Skeletal muscle tissue (tissue), 3 donors: ENCODE measurements at regions not wholly inside any gene's neighbourhood (a gene's known extent, or its start where the extent isn't known, plus 50 kb on each side); places are given as distances from the start of the nearest gene placed in this dataset.

Source experiments
- H3K27ac ChIP-seq: one replicate; pipeline ENCODE4 v1.7.0; 2013; ENCODE audit warnings: mild to moderate bottlenecking, low read depth, low read length, inconsistent platforms
- H3K27me3 ChIP-seq, 3 donors: one replicate each; pipeline ENCODE4 v1.7.0; 2013; ENCODE audit warnings: low read length in 3 of 3; ENCODE audit not compliant: control insufficient read depth in 3 of 3, insufficient read depth in 3 of 3
- H3K36me3 ChIP-seq, 3 donors: one replicate each; pipeline ENCODE4 v1.7.0; 2013; ENCODE audit warnings: low read length in 3 of 3; ENCODE audit not compliant: control insufficient read depth in 3 of 3, insufficient read depth in 3 of 3
- H3K4me1 ChIP-seq, 3 donors: one replicate each; pipeline ENCODE4 v1.7.0; 2013; ENCODE audit warnings: low read length in 3 of 3, mild to moderate bottlenecking in 3 of 3; ENCODE audit not compliant: control insufficient read depth in 3 of 3, insufficient read depth in 3 of 3
- H3K4me3 ChIP-seq, 3 donors: one replicate each; pipeline ENCODE4 v1.7.0; 2013; ENCODE audit warnings: low read length in 3 of 3
- H3K9ac ChIP-seq, 3 donors: one replicate each; pipeline ENCODE4 v1.7.0; 2013; ENCODE audit warnings: low read length in 3 of 3, mild to moderate bottlenecking in 3 of 3, moderate library complexity in 2 of 3, low read depth in 1 of 3
- H3K9me3 ChIP-seq, 3 donors: one replicate each; pipeline ENCODE4 v1.7.0; 2013; ENCODE audit warnings: low read length in 3 of 3; ENCODE audit not compliant: control insufficient read depth in 3 of 3
- donor health status: Osteomylitis.

GRCh38 chr4:14831416-14831815 is 170.9 kb upstream of the CPEB2 start:
- H3K27me3 ChIP-seq, result peaks cover 0 to 2% (median 0%) of the 10 kb centered on the region in 3 donors
- no peaks in the 10 kb centered on the region for H3K36me3 ChIP-seq
- no peak overlapping the region for H3K27ac ChIP-seq
- no peak overlapping the region for H3K4me3 ChIP-seq
- no peak overlapping the region for H3K9ac ChIP-seq
- no peaks in the 10 kb centered on the region for H3K9me3 ChIP-seq
- H3K4me1 ChIP-seq, result no peaks in the 10 kb centered on the region

- Histone ChIP-seq H3K27ac (no peak overlapping the region), H3K9me3 (peaks cover 0 to 2% (median 0%) of the 10 kb centered on the region in 3 donors), H3K27me3 (peaks cover 0 to 2% (median 0%) of the 10 kb centered on the region in 3 donors), H3K4me3 (no peak overlapping the region), H3K36me3 (no peaks in the 10 kb centered on the region), H3K4me1 (no peaks in the 10 kb centered on the region), H3K9ac (no peak overlapping the region)
These were observed 169.2 kb upstream of the CPEB2 start for GRCh38 chr4:14833053-14833452.

- no peak overlapping the region for H3K9ac ChIP-seq
- H3K27ac ChIP-seq, result no peak overlapping the region
- H3K4me1 ChIP-seq, result no peaks in the 10 kb centered on the region
- no peaks in the 10 kb centered on the region for H3K36me3 ChIP-seq
- peaks cover 0 to 2% (median 0%) of the 10 kb centered on the region in 3 donors for H3K27me3 ChIP-seq
- H3K4me3 ChIP-seq, result no peak overlapping the region
- peaks cover 0 to 2% (median 0%) of the 10 kb centered on the region in 3 donors for H3K9me3 ChIP-seq
These were observed 167.9 kb upstream of the CPEB2 start for GRCh38 chr4:14834382-14834781.

GRCh38 chr4:14835288-14835687 is 167.0 kb upstream of the CPEB2 start:
- Histone ChIP-seq H3K4me1 (no peaks in the 10 kb centered on the region), H3K27me3 (peaks cover 0 to 2% (median 0%) of the 10 kb centered on the region in 3 donors), H3K4me3 (no peak overlapping the region), H3K36me3 (no peaks in the 10 kb centered on the region), H3K9me3 (peaks cover 0 to 2% (median 0%) of the 10 kb centered on the region in 3 donors), H3K9ac (no peak overlapping the region), H3K27ac (no peak overlapping the region)

GRCh38 chr4:14835708-14836425 is 166.4 kb upstream of the CPEB2 start:
- Histone ChIP-seq H3K4me1 (no peaks in the 10 kb centered on the region), H3K27ac (no peak overlapping the region), H3K27me3 (peaks cover 0 to 2% (median 0%) of the 10 kb centered on the region in 3 donors), H3K36me3 (no peaks in the 10 kb centered on the region), H3K9me3 (peaks cover 0 to 2% (median 0%) of the 10 kb centered on the region in 3 donors), H3K4me3 (no peak overlapping the region), H3K9ac (no peak overlapping the region)

GRCh38 chr4:14837860-14838259 is 164.4 kb upstream of the CPEB2 start:
- Histone ChIP-seq H3K27ac (no peak overlapping the region), H3K4me1 (peaks cover 6 to 12% (median 8%) of the 10 kb centered on the region in 3 donors), H3K4me3 (no peak overlapping the region), H3K36me3 (no peaks in the 10 kb centered on the region), H3K9me3 (peaks cover 0 to 2% (median 0%) of the 10 kb centered on the region in 3 donors), H3K9ac (no peak overlapping the region), H3K27me3 (no peaks in the 10 kb centered on the region)

GRCh38 chr4:14841801-14842768 is 160.2 kb upstream of the CPEB2 start:
- peaks cover 0 to 2% (median 0%) of the 10 kb centered on the region in 3 donors for H3K9me3 ChIP-seq
- H3K4me3 ChIP-seq, result peak overlapping the region; percentile 11 to 41 (median 14)
- no peak overlapping the region for H3K27ac ChIP-seq
- no peaks in the 10 kb centered on the region for H3K27me3 ChIP-seq
- H3K9ac ChIP-seq, result no peak overlapping the region
- peaks cover 6 to 12% (median 8%) of the 10 kb centered on the region in 3 donors for H3K4me1 ChIP-seq
- H3K36me3 ChIP-seq, result no peaks in the 10 kb centered on the region

GRCh38 chr4:14842964-14843630 is 159.2 kb upstream of the CPEB2 start:
- no peak overlapping the region for H3K27ac ChIP-seq
- peaks cover 6 to 12% (median 8%) of the 10 kb centered on the region in 3 donors for H3K4me1 ChIP-seq
- H3K9me3 ChIP-seq, result no peaks in the 10 kb centered on the region
- H3K4me3 ChIP-seq, result no peak overlapping the region
- no peaks in the 10 kb centered on the region for H3K36me3 ChIP-seq
- H3K9ac ChIP-seq, result no peak overlapping the region
- no peaks in the 10 kb centered on the region for H3K27me3 ChIP-seq

- no peak overlapping the region for H3K9ac ChIP-seq
- H3K36me3 ChIP-seq, result no peaks in the 10 kb centered on the region
- H3K27me3 ChIP-seq, result no peaks in the 10 kb centered on the region
These were observed 158.2 kb upstream of the CPEB2 start for GRCh38 chr4:14844061-14844460.

More at GRCh38 chr4:14844061-14844460, 158.2 kb upstream of the CPEB2 start:
- H3K9me3 ChIP-seq, result no peaks in the 10 kb centered on the region
- H3K4me3 ChIP-seq, result no peak overlapping the region
- no peak overlapping the region for H3K27ac ChIP-seq
- H3K4me1 ChIP-seq, result peaks cover 6 to 12% (median 8%) of the 10 kb centered on the region in 3 donors
